Choroid plexus epithelial cell (primary cell): ENCODE measurements at regions not wholly inside any gene's neighbourhood (a gene's known extent, or its start where the extent isn't known, plus 50 kb on each side); places are given as distances from the start of the nearest gene placed in this dataset.

Experiments used
- DNase-seq: peaks from one replicate; pipeline ENCODE4 v3.0.0-alpha.2; 2010; ENCODE audit warnings: low read depth
- H3K4me3 ChIP-seq: 2 replicates; pipeline ENCODE4 v1.5.1; 2011; ENCODE audit warnings: low read depth, mild to moderate bottlenecking, control low read depth, low read length, moderate library complexity
- CTCF ChIP-seq: conservative IDR thresholded peaks from 2 replicates; pipeline ENCODE4 v1.5.1; 2011; ENCODE audit warnings: low read depth, mild to moderate bottlenecking, control low read depth, inconsistent platforms, low read length, moderate library complexity

DNA sequence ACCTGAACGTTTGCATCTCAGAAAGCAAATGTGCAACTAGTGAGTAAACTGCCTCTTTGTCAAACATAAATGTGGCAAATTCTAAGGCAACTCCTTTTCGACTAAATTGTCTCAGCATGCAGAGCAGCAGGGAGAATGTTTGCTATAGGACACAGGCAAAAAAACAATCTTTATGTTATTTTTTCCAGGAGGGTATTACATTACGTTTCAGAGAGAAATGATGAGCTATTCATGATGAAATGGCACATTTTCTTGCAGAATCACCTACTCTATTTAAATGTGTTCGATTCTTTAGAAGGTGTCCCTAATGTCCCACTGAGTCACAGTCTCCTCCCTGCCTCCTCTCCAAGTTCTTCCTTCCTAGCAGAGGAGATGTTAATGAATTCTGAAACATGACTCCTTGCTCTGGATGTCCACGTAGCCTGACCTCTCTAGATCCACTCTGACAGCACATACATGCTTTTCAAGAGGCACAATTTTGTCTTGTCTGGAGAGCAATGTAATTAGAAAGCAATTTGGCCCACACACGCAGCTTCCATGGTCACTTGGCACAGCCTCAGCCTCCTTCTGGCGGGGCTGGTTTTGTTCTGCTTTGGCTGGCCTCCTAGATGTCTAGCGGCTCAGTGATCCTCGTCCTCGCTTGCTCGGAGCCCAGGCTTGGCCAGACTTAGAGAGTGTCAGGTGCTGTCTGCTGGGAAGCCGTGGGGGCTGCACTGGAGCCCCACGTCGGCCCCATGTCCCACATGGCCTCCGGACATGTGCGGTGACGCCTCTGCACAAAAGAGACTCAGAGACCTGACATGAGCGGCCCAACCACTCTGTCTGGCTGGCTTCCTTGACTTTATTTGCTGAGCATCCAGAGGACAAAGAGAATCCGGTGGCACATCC is 125.7 kb upstream of the ZNF438 start:
- DNase-seq = peak; percentile 77
- H3K4me3 ChIP-seq = no peak overlapping the region
- TF ChIP-seq CTCF = no peak

GRCh38 chr10:31158011-31158658 is 126.5 kb upstream of the ZNF438 start:
- H3K4me3 ChIP-seq = no peak overlapping the region
- no peak for TF ChIP-seq CTCF
- DNase-seq = peak; percentile 31

- no peak overlapping the region for H3K4me3 ChIP-seq
- no peak for TF ChIP-seq CTCF
- no peak for DNase-seq
These were observed 134.9 kb upstream of the ZNF438 start for GRCh38 chr10:31166606-31167005.

GRCh38 chr10:31170636-31171035 is 139.0 kb upstream of the ZNF438 start:
- TF ChIP-seq CTCF = no peak
- no peak for DNase-seq

DNA sequence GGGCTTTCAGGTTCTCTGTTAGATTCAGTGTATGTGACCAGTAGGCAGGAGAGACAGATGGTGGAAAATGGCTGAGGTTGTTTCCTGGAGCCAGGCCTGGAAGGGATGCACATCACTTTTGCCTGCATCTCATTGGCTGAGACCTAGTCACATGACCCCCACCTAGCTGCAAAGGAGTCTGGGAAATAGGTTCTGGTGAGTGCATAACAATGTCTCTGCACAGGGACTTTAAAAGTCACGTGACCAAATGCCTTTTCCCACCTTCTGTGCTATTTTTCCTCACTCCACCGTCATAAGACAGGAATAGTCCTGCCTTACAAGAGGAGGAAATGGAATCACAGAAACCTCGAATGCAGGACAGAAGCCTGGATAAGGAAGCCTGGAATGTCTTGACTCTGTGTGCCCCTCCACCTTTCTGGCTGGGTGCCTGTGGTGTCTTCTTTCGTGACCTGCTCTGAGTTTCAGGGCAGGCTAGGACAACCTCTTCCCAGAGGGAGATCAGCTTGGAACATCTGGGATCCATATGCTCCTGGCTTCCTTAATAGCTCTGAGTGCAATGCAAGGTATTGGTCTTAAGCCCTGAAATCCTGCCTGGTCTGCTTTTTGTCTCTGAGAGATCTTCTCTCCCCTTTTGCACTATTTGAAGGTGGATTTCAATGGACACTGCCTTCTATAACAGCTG is 139.9 kb upstream of the ZNF438 start:
- TF ChIP-seq CTCF = no peak
- peak; percentile 59 for DNase-seq
- H3K4me3 ChIP-seq = no peak overlapping the region

More at GRCh38 chr10:31170636-31171035, 139.0 kb upstream of the ZNF438 start:
- no peak overlapping the region for H3K4me3 ChIP-seq

DNA sequence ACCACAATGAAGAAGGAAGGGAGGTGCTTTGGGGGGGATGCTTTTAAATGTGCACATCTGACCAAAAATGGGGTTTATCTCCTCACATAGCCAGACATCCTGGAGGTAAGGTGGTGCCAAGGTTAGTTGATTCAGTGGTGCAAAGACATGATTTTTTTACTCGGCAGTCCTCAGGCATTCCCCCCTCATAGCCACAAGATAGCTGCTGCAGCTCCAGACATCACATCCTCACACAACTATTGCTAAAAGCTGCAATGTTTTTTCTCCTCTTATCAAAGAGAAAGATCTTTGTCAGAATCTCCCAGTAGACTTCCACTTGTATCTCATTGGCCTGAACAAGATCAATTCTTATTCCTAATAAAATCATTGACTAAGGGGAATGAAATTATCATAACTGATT is 141.3 kb upstream of the ZNF438 start:
- no peak overlapping the region for H3K4me3 ChIP-seq
- DNase-seq = no peak
- no peak for TF ChIP-seq CTCF
